H1 (cell line): ENCODE measurements at regions not wholly inside any gene's neighbourhood (a gene's known extent, or its start where the extent isn't known, plus 50 kb on each side); places are given as distances from the start of the nearest gene placed in this dataset.

Source experiments
- CTCF ChIA-PET: fragments of 300-600 bp; sonication (Branson Sonifier 250); formaldehyde crosslinking; loops from one replicate; lab custom pipeline; 2021; ENCODE audit not compliant: partially characterized antibody; lab: Charles Lee
- POLR2A ChIA-PET: fragments of 300-600 bp; sonication (Branson Sonifier 250); formaldehyde crosslinking; loops from one replicate; lab custom pipeline; 2021; ENCODE audit warnings: inconsistent platforms; ENCODE audit not compliant: partially characterized antibody; lab: Charles Lee
- DNase-seq, 2 experiments: peaks; one replicate each; pipeline versions ENCODE4 v3.0.0 to v3.0.0-alpha.2; 2010 to 2022; ENCODE audit warnings: low spot score in 2 of 2, low read depth in 1 of 2, mixed read lengths in 1 of 2
- FAIRE-seq: peaks from 2 replicates; lab custom pipeline; 2011; peaks lifted over from hg19 to GRCh38; lab: Jason Lieb, UNC
- H2AFZ ChIP-seq: 2 replicates; pipeline ENCODE4 v1.8.1; 2012; ENCODE audit warnings: low read length, inconsistent platforms
- H2AK5ac ChIP-seq: 2 replicates; pipeline ENCODE4 v1.6.1; 2013; ENCODE audit warnings: low read depth, low read length
- H2BK120ac ChIP-seq: replicated peaks from 2 replicates; pipeline ENCODE3; 2013; ENCODE audit warnings: low read depth, low read length, inconsistent platforms
- H2BK12ac ChIP-seq: 2 replicates; pipeline ENCODE4 v1.6.1; 2013; ENCODE audit warnings: low read depth, low read length
- H2BK15ac ChIP-seq: 2 replicates; pipeline ENCODE4 v1.6.1; 2013; ENCODE audit warnings: low read length
- H2BK20ac ChIP-seq: 2 replicates; pipeline ENCODE4 v1.6.1; 2013; ENCODE audit warnings: low read length
- H2BK5ac ChIP-seq: 2 replicates; pipeline ENCODE4 v1.6.1; 2013; ENCODE audit warnings: low read depth, low read length
- H3K14ac ChIP-seq: 2 replicates; pipeline ENCODE4 v1.6.1; 2013; ENCODE audit warnings: inconsistent platforms; ENCODE audit not compliant: insufficient read length
- H3K18ac ChIP-seq: 2 replicates; pipeline ENCODE4 v1.6.1; 2013; ENCODE audit warnings: low read length; ENCODE audit errors: extremely low read depth
- H3K23ac ChIP-seq: 2 replicates; pipeline ENCODE4 v1.6.1; 2013; ENCODE audit warnings: inconsistent platforms; ENCODE audit not compliant: insufficient read length
- H3K23me2 ChIP-seq: 2 replicates; pipeline ENCODE4 v1.6.1; 2013; ENCODE audit warnings: low read depth, low read length
- H3K27ac ChIP-seq: 2 replicates; pipeline ENCODE4 v1.6.1; 2011; ENCODE audit warnings: low read depth, low read length, inconsistent platforms
- H3K27me3 ChIP-seq, 4 experiments: replicated peaks in 1 of 4; 1 replicate in 1 of 4; 2 replicates in 3 of 4; pipeline versions ENCODE4 v1.6.1 to v1.8.1; 2011 to 2013; ENCODE audit warnings: low read length in 3 of 4, mild to moderate bottlenecking in 3 of 4, inconsistent platforms in 2 of 4, mixed read lengths in 2 of 4, moderate library complexity in 1 of 4; ENCODE audit not compliant: control insufficient read depth in 3 of 4, insufficient read depth in 3 of 4; ENCODE audit errors: extremely low read depth in 1 of 4
- H3K36me3 ChIP-seq, 4 experiments: 2 replicates each; pipeline versions ENCODE4 v1.6.1 to v1.8.1; 2011 to 2013; ENCODE audit warnings: mild to moderate bottlenecking in 4 of 4, low read length in 3 of 4, moderate library complexity in 2 of 4, control low read depth in 1 of 4, inconsistent platforms in 1 of 4; ENCODE audit not compliant: insufficient read depth in 4 of 4, control insufficient read depth in 2 of 4
- H3K4ac ChIP-seq: replicated peaks from 2 replicates; pipeline ENCODE3; 2013; ENCODE audit warnings: low read length, low read depth, mixed read lengths, inconsistent platforms; ENCODE audit not compliant: insufficient read length
- H3K4me1 ChIP-seq, 4 experiments: replicated peaks in 1 of 4; 1 replicate in 1 of 4; 2 replicates in 3 of 4; pipeline versions ENCODE4 v1.6.1 to v1.8.1; 2011 to 2013; ENCODE audit warnings: low read length in 3 of 4, inconsistent platforms in 2 of 4, mixed read lengths in 1 of 4; ENCODE audit not compliant: insufficient read depth in 4 of 4, control insufficient read depth in 3 of 4
- H3K4me2 ChIP-seq, 2 experiments: 2 replicates each; pipeline versions ENCODE4 v1.6.1 to v1.8.1; 2011 to 2013; ENCODE audit warnings: low read depth in 2 of 2, low read length in 2 of 2, control low read depth in 1 of 2, inconsistent platforms in 1 of 2, mild to moderate bottlenecking in 1 of 2; ENCODE audit not compliant: insufficient read depth in 1 of 2
- H3K4me3 ChIP-seq, 4 experiments: fragments of 200-600, 300-600 bp in 1 of 4; sonication (generic), shearing (Covaris generic), sonication (Bioruptor Twin) in 1 of 4; 2 replicates each; pipeline versions ENCODE4 v1.5.1 to v1.8.1; 2011 to 2016; ENCODE audit warnings: low read length in 4 of 4, low read depth in 3 of 4, control low read depth in 2 of 4, inconsistent platforms in 2 of 4, mild to moderate bottlenecking in 2 of 4, mixed read lengths in 1 of 4, moderate library complexity in 1 of 4; ENCODE audit not compliant: insufficient read depth in 2 of 4; ENCODE audit errors: extremely low read depth in 1 of 4
- H3K56ac ChIP-seq: replicated peaks from 2 replicates; pipeline ENCODE3; 2013; ENCODE audit warnings: low read depth, mild to moderate bottlenecking, mixed read lengths, low read length, inconsistent platforms; ENCODE audit not compliant: insufficient read length
- H3K79me1 ChIP-seq: 2 replicates; pipeline ENCODE4 v1.6.1; 2013; ENCODE audit warnings: low read depth, low read length, control low read depth
- H3K79me2 ChIP-seq, 2 experiments: 2 replicates each; pipeline versions ENCODE4 v1.6.1 to v1.8.1; 2012 to 2013; ENCODE audit warnings: low read length in 2 of 2, mild to moderate bottlenecking in 2 of 2, inconsistent platforms in 1 of 2; ENCODE audit not compliant: insufficient read depth in 2 of 2, control insufficient read depth in 1 of 2
- H3K9ac ChIP-seq, 4 experiments: replicated peaks in 1 of 4; 1 replicate in 1 of 4; 2 replicates in 3 of 4; pipeline versions ENCODE4 v1.6.1 to v1.8.1; 2011 to 2013; ENCODE audit warnings: low read depth in 3 of 4, low read length in 3 of 4, control low read depth in 2 of 4, mild to moderate bottlenecking in 2 of 4, moderate library complexity in 2 of 4, inconsistent platforms in 1 of 4; ENCODE audit errors: extremely low read depth in 1 of 4
- H3K9me3 ChIP-seq, 2 experiments: 2 replicates each; pipeline versions ENCODE4 v1.6.1 to v1.8.1; 2012 to 2013; ENCODE audit warnings: mild to moderate bottlenecking in 2 of 2, moderate library complexity in 2 of 2, control low read depth in 1 of 2, inconsistent platforms in 1 of 2, low read depth in 1 of 2, low read length in 1 of 2, mixed read lengths in 1 of 2; ENCODE audit not compliant: insufficient read depth in 2 of 2
- H4K20me1 ChIP-seq, 2 experiments: replicated peaks in 1 of 2; 2 replicates each; pipeline versions ENCODE3 to v1.8.1; 2011 to 2013; ENCODE audit warnings: inconsistent platforms in 2 of 2, low read length in 2 of 2, mild to moderate bottlenecking in 1 of 2; ENCODE audit not compliant: insufficient read depth in 2 of 2, control insufficient read depth in 1 of 2
- H4K5ac ChIP-seq: 2 replicates; pipeline ENCODE4 v1.6.1; 2013; ENCODE audit warnings: low read length, low read depth, mixed read lengths, inconsistent platforms; ENCODE audit not compliant: insufficient read length
- H4K8ac ChIP-seq: 2 replicates; pipeline ENCODE4 v1.8.0; 2013; ENCODE audit warnings: mild to moderate bottlenecking, moderate library complexity, low read length, inconsistent platforms; ENCODE audit not compliant: insufficient read depth; ENCODE audit errors: extremely low read depth
- H4K91ac ChIP-seq: replicated peaks from 2 replicates; pipeline ENCODE3; 2013; ENCODE audit warnings: low read length, mixed read lengths, inconsistent platforms; ENCODE audit not compliant: insufficient read length
- EGR1 ChIP-seq: IDR thresholded peaks from 2 replicates; pipeline ENCODE4 v1.6.1; 2011; ENCODE audit warnings: low read depth, low read length, borderline replicate concordance
- WGBS, 2 experiments: shearing (Covaris generic) in 1 of 2; methylation state at CpG; one replicate each; pipeline versions ENCODE4 v1.1.6 to v1.1.7; 2013 to 2015; ENCODE audit warnings: low lambda C conversion rate in 2 of 2, mixed read lengths in 2 of 2, inconsistent platforms in 1 of 2, low coverage in 1 of 2, missing lambda C conversion rate in 1 of 2; ENCODE audit not compliant: insufficient replicate concordance in 2 of 2, insufficient coverage in 1 of 2, insufficient read length in 1 of 2; ENCODE audit errors: extremely low coverage in 1 of 2, missing lambda C conversion rate in 1 of 2; 5-methylcytosine and 5-hydroxymethylcytosine counted together

GRCh38 chr7:109963741-109964140 is 1127.2 kb upstream of the LRRN3 start:
- Histone ChIP-seq H3K4me3 (no peak overlapping the region), H4K8ac (no peak overlapping the region), H2AK5ac (no peak overlapping the region), H3K4me2 (no peak overlapping the region), H2AFZ (no peak overlapping the region), H3K18ac (no peak overlapping the region), H3K79me2 (no peaks in the 10 kb centered on the region), H3K27ac (no peak overlapping the region), H3K9ac (no peak overlapping the region), H3K79me1 (no peaks in the 10 kb centered on the region), H3K23ac (no peak overlapping the region), H2BK12ac (no peak overlapping the region), H3K14ac (no peak overlapping the region), H2BK120ac (no peak overlapping the region), H4K91ac (no peak overlapping the region), H3K4ac (no peak overlapping the region), H3K4me1 (no peaks in the 10 kb centered on the region), H3K23me2 (no peaks in the 10 kb centered on the region), H2BK5ac (no peak overlapping the region), H3K27me3 (peaks cover 0 to 1% (median 0%) of the 10 kb centered on the region in 4 experiments; a peak in 1 of 7 replicates), H2BK20ac (no peak overlapping the region), H3K56ac (no peak overlapping the region), H4K5ac (no peak overlapping the region), H3K9me3 (no peaks in the 10 kb centered on the region; a peak in 1 of 4 replicates), H4K20me1 (no peaks in the 10 kb centered on the region), H3K36me3 (no peaks in the 10 kb centered on the region), H2BK15ac (no peak overlapping the region)
- ChIA-PET POLR2A (no interaction called here), CTCF (no interaction called here)
- WGBS, 2 experiments = 63% methylated on average over 3 of the region's 3 CpGs; no CpG with 5 or more reads in 1 of the 2 experiments
- FAIRE-seq = no peak
- DNase-seq = no peak
- no peak for TF ChIP-seq EGR1
